GM19193 (cell line): ENCODE measurements at regions not wholly inside any gene's neighbourhood (a gene's known extent, or its start where the extent isn't known, plus 50 kb on each side); places are given as distances from the start of the nearest gene placed in this dataset.

Experiments
- POLR2A ChIP-seq: IDR thresholded peaks from 4 replicates; pipeline ENCODE4 v1.6.1; 2011; ENCODE audit not compliant: insufficient read depth, insufficient read length; ENCODE audit errors: extremely low read depth

GRCh38 chr6:87919001-87919400, 128.6 kb upstream of the SPACA1 start:
- TF ChIP-seq POLR2A: no peak

GRCh38 chr6:87918461-87918941, 129.1 kb upstream of the SPACA1 start:
- no peak for TF ChIP-seq POLR2A

- no peak for TF ChIP-seq POLR2A
Observed at GRCh38 chr6:87917886-87918285, 129.8 kb upstream of the SPACA1 start.

GRCh38 chr6:87916446-87916845, 131.2 kb upstream of the SPACA1 start:
- no peak for TF ChIP-seq POLR2A

GRCh38 chr6:87914637-87915395, 132.8 kb upstream of the SPACA1 start:
- TF ChIP-seq POLR2A: no peak

- TF ChIP-seq POLR2A: no peak
Observed at GRCh38 chr6:87913974-87914373, 133.7 kb upstream of the SPACA1 start.

- TF ChIP-seq POLR2A: no peak
Observed at GRCh38 chr6:87912102-87912501, 135.5 kb upstream of the SPACA1 start.

GRCh38 chr6:87909849-87910248, 137.8 kb upstream of the SPACA1 start:
- TF ChIP-seq POLR2A: no peak

- TF ChIP-seq POLR2A: no peak
Observed at GRCh38 chr6:87908978-87909811, 138.4 kb upstream of the SPACA1 start.

GRCh38 chr6:87907521-87907920, 140.1 kb upstream of the SPACA1 start:
- no peak for TF ChIP-seq POLR2A

GRCh38 chr6:87905101-87905641, 142.5 kb upstream of the SPACA1 start:
- TF ChIP-seq POLR2A: no peak

GRCh38 chr6:87904011-87904410, 143.6 kb upstream of the SPACA1 start:
- no peak for TF ChIP-seq POLR2A

- no peak for TF ChIP-seq POLR2A
Observed at GRCh38 chr6:87903323-87903722, 144.3 kb upstream of the SPACA1 start.

- no peak for TF ChIP-seq POLR2A
Observed at GRCh38 chr6:87902383-87902782, 145.3 kb upstream of the SPACA1 start.

- no peak for TF ChIP-seq POLR2A
Observed at GRCh38 chr6:87901613-87902012, 146.0 kb upstream of the SPACA1 start.
